ENCODE measurements at regions not wholly inside any gene's neighbourhood (a gene's known extent, or its start where the extent isn't known, plus 50 kb on each side); places are given as distances from the start of the nearest gene placed in this dataset.

DNA sequence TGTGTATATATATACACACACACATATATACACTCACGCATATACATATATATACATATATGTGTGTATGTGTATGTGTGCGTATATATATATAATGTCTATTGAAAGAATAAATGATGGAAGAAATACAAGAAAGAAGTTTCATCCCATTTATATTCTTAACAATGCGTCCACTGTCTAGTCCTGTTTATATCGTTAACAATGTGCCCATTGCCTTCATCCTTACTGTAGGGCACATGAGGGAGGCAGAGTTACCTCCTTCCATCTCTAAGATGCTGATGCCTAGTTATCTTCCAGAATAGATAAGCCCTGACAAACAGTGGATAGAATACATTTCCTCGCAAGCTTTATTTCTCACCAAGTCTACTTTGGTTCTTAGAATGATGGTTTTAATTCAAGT is 389.8 kb upstream of the SEMA6A start:
- TF ChIP-seq, protein P1, sequence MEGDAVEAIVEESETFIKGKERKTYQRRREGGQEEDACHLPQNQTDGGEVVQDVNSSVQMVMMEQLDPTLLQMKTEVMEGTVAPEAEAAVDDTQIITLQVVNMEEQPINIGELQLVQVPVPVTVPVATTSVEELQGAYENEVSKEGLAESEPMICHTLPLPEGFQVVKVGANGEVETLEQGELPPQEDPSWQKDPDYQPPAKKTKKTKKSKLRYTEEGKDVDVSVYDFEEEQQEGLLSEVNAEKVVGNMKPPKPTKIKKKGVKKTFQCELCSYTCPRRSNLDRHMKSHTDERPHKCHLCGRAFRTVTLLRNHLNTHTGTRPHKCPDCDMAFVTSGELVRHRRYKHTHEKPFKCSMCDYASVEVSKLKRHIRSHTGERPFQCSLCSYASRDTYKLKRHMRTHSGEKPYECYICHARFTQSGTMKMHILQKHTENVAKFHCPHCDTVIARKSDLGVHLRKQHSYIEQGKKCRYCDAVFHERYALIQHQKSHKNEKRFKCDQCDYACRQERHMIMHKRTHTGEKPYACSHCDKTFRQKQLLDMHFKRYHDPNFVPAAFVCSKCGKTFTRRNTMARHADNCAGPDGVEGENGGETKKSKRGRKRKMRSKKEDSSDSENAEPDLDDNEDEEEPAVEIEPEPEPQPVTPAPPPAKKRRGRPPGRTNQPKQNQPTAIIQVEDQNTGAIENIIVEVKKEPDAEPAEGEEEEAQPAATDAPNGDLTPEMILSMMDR (IDR thresholded peaks at IDR 0.05) = no peak
- TF ChIP-seq POLR2A (IDR thresholded peaks at IDR 0.05) = no peak

Data from thyroid gland (tissue), 4 donors.